SHP77 treated with DMSO at 0.1 percent for 48 hours (cell line): ENCODE measurements at regions not wholly inside any gene's neighbourhood (a gene's known extent, or its start where the extent isn't known, plus 50 kb on each side); places are given as distances from the start of the nearest gene placed in this dataset.

Experiments
- DNase-seq: peaks from one replicate; lab custom pipeline; 2025; lab: John Stamatoyannopoulos, UW

DNA sequence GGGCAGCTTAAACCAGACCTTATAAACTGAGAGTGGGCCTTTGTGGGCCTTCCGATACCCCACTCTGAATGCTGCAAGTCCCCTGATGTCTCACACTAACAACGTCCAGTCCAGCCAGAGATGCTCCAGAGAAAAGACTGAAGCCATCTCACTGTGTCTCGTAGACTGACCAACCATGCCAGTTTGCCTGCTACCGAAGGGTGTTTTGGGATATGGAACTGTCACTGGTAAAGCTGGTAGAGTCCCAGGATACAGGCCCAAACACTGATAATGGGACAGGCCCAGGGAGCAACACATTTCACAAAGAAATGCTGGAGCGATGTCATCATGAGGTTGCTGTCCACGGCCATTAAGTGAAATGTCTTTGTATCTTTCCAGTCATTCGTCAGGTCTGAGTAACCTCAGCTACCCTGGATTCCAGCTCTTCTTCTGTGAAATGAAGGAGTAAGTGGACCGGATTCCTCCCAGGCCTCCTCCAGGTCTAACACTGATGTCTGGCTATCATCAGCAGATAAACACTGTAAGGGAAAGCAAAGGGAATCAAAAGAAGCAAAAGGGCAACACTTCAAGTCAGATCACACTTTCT, 81.6 kb downstream of the SLC5A7 start:
- no peak for DNase-seq

DNA sequence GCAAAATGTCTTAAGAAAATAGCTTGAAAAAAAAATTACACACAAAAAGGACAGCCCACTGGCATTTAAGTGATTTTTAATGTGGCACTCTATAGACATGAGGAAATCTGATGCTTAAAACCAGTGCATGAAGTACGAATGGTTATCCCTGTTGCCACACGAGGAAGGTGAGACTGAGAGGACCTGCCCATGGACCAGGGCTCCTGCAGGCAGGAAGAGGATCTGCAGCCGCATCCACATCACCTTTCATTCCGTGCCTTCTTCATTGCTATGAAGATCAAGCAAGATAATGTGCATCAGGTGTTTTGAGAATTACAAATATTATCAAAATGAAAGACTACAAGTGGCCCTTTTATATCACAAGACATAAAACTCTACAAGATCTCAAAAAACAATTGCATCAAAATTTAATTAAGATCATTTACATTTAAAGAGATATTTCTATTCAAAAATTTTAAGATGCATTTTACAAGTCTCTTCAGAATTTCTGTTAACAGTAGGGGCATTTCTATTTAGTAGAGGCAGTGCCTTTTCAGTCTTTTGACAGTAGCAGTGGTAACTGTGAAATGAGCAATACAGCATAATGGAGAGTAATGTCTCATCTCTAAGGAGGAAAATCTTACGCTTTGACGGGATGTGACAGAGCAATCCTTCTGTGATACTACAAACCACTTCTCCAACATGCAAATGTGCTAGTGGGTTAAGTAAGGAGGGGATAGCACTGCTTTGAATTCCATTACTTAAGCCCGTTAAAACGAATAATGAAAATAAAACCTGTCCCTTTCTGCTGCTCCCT, 83.4 kb downstream of the SLC5A7 start:
- DNase-seq: no peak

DNA sequence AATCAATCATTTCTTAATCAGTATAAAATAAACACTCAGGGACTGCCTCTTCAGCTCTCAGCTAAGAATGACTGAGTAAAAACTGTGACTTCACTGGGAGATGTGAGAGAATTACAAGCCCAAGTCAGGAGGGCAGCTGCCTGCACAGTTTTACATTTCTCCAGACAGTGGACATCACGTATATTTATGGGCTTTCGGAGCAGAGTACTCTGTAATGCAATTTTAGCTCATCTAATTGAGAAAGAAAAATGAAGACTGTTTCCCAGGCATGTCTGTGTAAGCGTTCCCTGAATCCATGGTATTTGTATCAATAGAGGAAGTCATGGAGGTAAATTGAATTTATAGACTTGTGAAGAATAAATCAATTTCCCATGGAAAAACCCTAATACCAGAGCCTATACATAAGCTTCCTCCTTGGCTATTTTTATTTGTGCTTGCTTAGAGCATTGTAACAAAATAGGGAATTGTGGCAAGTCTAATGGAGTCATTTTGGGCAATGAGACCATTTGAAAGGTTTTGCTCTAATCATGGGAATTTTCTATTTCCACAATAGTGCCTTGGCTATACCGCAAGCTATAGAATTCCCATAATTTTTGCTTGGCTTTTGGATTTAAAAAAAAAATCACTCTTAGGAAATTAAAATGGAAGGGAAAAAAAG, 87.2 kb downstream of the SLC5A7 start:
- DNase-seq: no peak

DNA sequence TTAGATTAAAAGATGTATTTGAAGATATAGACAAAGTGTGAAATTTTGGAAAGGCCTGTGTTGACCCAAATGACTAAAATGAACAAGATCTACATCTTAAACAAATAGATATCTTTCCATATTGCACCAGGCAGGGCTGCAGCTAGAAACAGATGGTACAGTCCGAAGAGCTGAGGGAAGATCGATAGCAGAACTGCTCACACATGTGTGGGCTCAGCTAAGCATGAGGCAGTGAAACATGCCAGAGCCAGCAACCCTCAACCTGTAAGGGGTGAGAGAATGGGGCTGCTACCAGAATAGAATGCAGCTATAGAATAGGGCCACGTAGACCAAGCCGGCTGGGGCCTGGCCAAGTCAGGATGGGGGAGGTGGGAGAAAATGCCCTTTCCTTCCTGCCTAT, 87.8 kb downstream of the SLC5A7 start:
- DNase-seq: no peak

DNA sequence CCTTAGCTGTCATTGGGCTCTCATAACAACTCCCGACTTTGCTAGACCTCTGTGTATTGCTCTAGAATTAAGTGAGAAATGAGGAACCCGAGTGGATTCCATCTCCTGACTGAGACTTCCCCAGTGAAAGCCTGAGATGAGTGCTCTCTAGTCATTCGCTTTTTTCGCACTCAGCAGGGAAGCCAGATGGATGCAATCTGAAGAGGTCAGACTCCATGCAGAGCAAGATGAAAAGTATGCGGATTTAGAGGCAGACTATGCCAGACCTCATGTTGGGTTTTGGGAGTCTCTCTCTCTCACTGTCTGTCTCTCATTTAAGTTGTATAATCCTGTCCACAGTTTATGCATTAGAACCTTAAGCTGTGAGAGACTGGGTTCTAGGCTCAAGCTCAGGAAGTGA, 88.6 kb downstream of the SLC5A7 start:
- DNase-seq: no peak

DNA sequence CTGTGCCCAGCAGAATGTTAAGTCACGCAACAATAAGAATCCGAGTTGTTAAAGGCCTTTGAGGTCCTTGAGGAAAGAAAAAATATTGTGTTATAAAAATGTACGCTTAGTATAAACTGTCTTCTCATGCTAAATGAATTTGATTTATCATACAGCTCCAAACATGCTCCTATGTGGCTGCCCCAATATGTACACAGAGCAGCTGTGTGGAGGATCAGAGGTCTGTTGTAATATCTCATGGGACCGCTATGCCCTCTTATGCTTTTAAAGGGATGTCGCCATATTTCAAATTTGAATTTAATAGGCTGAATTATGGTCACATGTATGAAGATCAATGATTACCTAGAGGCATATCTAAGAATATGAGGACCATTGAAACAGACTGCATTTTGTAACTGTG, 90.2 kb downstream of the SLC5A7 start:
- no peak for DNase-seq

DNA sequence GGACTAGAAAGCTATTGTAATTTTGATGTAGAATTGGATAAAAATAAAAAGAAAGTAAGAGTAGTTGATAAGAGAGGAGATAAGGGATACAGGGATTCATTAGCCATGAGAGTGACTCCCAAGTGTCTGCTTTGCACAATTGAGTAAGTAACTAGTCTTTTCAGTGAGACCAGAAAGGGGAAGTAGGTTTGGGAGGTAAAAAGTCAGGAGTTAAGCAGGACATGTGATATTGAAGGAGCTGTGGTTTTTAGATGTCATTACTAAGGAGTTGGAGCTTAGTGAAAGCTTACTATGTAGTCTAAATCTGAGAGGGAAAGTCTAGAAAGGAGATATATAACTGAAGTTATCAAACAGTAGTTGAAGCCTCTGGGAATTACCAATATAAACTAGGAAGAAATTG, 93.4 kb downstream of the SLC5A7 start:
- DNase-seq: no peak

DNA sequence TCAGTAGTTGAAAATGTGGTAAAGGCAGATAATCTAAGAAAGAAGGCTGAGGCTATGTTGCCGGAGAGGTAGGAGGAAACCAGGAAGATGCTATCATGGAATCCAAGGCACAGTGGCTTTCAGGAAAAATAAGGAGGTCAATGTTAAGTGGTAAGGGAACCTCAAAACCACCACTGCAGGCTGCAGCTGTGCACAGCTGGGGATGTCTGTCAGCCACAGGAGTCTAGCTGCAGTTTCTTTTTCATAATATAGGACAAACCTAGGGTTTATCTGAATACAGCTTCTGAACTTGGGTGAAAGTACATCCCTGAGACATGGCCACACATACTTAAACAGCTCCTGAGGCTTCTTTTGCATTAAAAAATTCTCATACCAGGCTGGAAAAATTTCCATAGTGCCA, 93.9 kb downstream of the SLC5A7 start:
- DNase-seq: no peak

DNA sequence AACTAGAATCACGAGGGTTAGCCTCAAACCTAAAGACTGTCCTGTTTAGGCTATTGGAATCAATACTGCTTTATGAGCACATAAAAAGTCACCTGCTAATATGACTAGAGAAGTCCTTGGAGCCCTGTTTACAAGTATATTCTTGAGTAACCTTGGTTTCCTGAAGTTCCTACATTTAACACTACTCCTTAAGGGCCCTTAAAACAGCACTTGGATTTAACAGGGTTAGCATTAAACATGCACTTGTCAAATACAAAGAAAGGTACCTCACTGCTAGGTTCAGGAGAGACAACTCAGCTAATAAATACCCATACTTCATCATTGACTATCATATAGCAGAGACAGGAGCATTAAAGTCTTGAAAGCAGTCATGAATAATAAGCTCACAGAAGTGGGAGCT, 96.7 kb downstream of the SLC5A7 start:
- no peak for DNase-seq

DNA sequence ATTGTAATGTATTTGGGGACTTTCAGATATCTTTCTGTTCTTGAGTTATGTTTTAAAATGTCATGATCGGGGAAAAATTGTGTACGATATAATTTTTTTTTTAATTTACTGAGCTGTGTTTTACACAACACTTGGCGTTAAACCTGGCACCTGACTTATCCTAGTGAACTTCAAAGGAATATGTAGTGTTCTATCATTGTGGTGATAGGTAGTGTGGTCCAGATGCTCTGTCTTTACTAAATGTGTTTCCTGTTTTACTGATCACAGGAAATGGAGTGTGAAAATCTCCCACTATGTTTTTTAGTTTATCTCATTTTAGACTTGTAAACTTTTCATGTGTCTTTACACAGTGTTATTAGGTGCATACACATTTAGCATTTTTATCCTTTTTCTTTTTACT, 98.0 kb downstream of the SLC5A7 start:
- no peak for DNase-seq

DNA sequence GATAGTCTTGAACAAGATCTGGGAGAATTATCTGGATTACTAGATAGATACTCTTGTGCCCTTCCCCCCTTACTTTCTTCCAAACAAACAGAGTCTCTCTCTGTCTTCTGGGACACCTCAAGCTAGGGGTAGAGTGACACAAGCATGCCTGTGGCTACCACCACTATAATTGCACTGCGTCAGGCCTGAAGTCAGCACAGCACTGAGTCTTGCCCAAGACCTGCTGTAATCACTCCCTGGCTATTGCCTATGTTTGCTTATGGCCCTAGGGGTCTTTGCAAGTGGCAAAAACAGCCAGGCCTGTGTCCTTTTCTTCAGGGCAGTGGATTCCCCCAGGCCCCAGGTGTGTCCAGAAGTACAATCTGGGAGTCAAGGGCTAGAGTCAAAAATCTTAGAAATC, 106.6 kb downstream of the SLC5A7 start:
- DNase-seq: no peak

DNA sequence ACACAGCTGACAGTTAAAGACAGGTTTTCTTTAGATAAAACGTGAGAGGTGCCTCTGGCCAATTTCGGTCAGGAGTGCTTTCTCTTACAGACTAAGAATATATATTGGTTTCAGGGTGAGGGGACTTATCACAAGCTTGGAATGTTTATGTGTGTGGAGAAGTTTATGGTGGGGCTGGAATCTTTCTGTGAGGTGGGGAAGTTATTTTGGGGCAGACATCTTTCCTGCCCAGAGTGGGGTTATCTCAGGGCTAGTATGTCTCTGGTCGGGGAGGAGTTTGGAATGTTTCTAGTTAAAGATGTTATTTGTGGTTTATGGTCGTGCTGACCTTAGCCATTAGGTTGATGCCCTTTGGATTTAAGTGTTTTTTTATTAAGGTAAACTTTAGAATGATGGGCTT, 115.2 kb downstream of the SLC5A7 start:
- DNase-seq: no peak

DNA sequence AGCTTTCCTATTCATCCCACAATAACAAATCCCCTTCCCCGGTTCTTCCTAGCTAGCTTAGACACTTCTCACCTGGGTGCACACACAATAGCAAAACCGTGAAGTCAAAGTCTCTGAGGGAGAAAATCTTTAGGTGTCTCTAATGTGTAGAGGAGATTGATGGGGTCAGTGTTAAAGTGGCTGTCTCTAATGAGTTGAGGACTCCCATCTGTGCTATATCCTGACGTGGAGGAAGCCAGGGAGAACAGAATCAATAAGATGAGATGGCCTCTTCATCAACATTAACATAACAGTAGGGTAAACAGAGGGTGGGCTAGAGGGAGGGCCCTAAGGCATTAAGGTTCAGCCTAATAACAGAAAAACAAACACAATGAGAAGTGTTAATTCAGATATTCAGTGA, 120.4 kb downstream of the SLC5A7 start:
- DNase-seq: no peak

DNA sequence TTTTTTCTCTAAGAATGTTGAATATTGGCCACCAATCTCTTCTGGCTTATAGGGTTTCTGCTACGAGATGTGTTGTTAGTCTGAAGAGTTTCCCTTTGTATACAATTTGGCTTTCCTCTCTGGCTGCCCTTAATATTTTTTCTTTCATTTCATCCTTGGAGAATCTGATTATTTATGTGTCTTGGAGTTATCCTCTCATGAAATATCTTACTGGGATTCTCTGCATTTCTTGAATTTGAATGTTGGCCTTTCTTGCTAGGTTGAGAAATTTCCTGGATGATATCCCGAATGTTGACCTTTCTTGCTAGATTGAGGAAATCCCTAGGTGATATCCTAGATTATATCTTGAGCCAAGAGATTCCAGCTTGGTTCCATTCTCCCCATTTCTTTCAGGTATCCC, 125.6 kb downstream of the SLC5A7 start:
- no peak for DNase-seq

DNA sequence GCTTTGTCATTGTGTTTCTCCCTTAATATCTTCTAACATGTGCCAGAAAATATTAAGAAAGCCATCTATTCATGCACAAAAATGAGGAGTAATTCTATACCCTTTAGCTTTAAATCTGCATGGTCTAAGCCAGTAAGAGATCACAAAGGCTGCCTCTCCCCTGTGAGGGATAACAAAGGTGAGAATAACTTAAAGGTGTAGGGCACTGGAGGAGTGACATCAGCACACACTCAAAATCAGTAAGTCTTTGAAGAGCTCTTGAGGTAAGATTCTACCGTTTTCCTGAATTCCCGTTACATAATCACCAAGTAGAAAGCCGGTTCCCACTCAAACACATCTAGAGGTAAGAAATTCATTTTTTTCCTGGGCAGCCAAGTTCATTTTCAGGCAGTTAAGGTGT, 123.9 kb upstream of the SULT1C3 start:
- no peak for DNase-seq

DNA sequence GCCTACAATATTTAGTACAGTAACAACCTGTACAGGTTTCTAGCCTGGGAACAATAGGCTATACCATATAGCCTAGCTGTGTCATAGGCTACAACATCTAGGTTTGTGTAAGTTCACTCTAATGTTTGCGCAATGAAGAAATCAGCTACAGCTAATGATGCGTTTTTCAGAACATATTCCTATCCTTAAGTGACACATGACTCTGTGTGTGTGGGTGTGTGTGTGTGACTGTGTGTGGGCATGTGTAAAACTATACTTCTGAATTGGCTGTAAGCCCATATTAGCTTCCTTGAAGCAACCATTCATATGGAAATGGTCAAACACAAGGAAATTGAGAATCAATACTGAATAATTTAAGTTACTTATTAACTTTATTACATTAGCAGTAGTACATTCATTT, 120.8 kb upstream of the SULT1C3 start:
- DNase-seq: no peak

DNA sequence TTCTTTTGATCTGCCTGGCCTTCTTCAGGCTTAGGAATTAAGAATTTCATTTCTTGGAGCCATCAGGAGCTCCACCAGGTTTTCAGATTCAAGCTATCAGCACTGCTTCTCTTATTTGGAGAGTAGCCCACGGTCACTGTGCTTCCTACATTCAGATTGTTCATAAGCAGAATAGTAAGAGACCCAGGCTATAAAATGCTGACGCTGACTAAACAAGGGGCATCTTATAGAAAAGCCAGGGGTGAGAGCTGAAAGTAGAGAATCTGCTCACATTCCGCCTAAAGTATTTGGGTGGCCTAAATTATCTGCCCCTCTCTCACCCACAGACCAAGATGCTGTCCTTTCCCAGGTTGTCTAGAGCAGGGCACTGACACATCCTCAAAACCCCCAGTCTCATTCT, 120.3 kb upstream of the SULT1C3 start:
- no peak for DNase-seq

DNA sequence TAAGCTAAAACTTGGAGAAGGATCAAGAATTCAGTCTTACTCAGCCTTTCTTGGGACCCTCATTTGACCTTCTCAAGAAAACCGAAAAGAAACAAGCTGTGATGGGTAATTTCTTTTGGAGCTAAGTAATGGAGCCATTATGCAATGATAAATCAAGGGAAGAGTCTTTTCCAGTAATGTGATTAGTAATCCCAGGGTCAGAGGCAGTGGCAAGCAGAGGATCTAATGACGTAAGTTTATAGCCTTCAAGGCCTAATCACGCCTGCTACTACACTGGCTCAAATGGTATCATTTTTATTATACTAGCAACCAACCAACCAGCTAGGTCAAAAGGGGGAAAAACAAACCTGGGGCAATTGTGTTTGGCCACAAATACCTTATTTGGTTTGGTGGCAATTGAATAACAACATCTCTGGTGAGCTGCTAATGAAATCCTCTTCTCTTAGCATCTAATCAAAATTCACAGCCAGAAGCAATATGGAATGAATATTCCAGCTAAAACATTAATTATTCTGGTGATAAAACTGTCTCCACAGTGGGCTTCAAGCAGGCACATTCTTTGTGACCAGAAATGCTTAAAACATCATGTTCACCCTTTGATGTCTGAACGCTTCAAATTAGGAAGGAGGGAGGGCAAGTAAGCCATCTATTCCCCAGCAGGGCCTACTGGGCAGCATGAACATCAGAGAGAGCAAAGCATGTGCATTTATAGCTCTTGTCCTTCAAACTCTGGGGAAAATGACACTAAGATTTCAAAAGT, 114.9 kb upstream of the SULT1C3 start:
- no peak for DNase-seq

DNA sequence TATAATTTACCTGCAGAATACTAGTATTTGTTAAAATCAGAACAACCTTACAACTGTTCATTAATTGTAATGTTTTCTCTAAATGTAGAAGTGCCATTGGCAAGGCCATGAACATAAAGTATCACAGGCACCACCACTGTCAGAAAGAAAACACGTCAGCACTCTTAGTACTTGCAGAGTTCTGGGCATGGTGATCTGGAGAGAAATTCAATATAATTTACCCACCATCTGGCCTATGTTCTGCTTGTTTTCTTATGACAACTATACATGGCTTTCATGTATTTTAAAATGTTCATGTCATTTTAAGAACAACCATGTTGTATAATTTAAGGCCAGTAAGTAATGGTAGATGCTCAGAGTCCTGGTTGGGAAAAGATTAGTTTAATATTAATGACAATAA, 114.2 kb upstream of the SULT1C3 start:
- no peak for DNase-seq

DNA sequence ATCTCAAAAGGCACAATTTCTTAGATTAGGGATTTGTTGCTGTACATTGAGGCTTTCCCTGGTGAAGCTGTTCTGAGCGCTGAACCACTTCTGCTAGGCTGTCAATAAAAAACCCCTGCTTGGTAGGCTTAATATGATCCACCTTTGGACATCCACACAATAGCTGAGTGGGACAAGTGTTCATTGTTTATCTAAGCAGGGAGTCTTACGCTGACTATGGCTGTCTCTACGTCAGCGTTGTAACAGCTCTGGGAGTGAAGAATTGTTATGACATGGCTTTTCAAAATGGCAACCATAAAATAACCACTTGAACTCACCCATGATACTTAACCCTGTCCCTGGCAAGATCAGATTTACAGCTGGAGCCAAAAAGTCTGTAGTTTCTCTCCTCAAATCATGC, 111.5 kb upstream of the SULT1C3 start:
- peak; percentile 99 for DNase-seq

DNA sequence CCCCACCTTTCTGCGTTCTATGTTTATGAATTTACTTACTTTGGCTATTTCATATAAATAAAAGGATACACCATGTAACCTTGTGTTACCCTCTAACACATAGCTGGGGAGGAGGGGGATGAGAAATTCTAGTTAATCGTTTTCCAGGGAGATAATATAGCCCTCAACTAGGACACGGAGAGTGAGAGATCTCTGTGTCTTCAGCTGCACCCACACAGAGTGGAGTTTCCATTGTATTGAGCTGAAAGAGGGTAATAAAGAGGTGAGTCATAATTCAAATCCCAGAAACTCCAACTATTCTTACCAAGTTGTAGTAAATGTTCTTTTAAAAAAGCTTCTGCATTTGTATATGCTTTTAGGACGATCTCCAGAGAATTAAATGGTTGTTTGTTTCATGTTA, 110.1 kb upstream of the SULT1C3 start:
- peak; percentile 74 for DNase-seq

DNA sequence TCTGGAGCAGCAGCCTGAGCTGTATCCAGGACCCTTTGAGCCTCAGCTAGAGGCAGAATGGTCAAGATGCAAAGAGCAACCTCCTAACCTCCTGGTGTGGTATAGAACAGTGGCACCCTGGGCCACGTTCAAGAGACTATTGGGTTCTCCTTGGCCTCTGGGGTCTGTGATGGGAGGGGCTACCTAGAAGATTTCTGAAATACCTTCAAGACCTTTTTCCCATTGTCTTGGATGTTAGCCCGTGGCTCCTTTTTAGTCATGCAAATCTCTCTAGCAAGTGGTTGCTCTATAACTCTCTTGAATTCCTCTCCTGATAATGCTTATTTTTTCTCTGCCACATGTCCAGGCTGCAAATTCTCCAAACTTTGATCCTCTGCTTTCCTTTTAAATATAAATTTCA, 106.3 kb upstream of the SULT1C3 start:
- no peak for DNase-seq

DNA sequence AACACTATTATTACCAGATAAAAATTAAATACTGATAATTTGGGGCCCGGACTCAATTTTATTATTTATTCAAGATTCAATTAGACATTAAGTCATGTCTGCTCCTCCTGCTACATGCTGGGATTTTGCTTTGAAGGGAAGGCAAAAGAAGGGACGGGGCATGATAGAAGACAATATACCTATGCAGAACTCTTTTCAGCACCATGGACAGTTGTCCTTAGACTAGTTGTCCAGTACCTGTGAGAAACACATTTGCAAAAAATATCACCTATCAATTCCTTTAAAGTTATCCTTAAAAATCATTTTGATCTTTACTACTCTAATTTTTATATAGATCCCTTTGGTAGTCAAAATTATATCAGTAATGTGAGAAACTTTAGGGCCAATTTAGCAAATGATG, 100.2 kb upstream of the SULT1C3 start:
- DNase-seq: no peak
